ENCODE measurements at regions not wholly inside any gene's neighbourhood (a gene's known extent, or its start where the extent isn't known, plus 50 kb on each side); places are given as distances from the start of the nearest gene placed in this dataset.

DNA sequence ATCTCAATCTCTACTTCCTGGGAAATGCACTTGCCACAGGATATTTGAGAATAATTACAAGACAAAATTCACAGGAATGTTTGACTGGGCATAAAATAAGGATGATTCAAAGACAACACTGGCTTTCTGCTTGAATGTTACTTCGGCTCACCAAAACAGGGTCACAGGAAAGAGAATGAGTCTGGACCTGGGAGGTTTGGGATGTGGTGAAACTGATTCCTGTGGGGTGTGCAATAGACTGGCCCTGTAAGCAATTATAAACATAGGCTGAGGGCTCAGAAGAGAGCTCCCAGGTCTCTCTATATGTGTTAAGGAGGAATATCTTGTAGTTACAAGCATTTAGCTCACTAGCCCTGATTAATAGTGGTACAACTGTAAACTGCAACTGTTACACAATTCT lies 613.9 kb upstream of the CELF2 start:
- no peak for DNase-seq
- no peak overlapping the region for H3K27ac Mint-ChIP-seq (ENCODE audit: unreplicated experiment)
- H3K4me3 Mint-ChIP-seq (ENCODE audit: unreplicated experiment), result no peak overlapping the region
- no peaks in the 10 kb centered on the region for H3K27me3 Mint-ChIP-seq (ENCODE audit: unreplicated experiment)
- TF ChIP-seq, protein P1, sequence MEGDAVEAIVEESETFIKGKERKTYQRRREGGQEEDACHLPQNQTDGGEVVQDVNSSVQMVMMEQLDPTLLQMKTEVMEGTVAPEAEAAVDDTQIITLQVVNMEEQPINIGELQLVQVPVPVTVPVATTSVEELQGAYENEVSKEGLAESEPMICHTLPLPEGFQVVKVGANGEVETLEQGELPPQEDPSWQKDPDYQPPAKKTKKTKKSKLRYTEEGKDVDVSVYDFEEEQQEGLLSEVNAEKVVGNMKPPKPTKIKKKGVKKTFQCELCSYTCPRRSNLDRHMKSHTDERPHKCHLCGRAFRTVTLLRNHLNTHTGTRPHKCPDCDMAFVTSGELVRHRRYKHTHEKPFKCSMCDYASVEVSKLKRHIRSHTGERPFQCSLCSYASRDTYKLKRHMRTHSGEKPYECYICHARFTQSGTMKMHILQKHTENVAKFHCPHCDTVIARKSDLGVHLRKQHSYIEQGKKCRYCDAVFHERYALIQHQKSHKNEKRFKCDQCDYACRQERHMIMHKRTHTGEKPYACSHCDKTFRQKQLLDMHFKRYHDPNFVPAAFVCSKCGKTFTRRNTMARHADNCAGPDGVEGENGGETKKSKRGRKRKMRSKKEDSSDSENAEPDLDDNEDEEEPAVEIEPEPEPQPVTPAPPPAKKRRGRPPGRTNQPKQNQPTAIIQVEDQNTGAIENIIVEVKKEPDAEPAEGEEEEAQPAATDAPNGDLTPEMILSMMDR (IDR thresholded peaks at IDR 0.05; ENCODE audit: partially characterized antibody, unreplicated experiment), result no peak
- H3K4me1 Mint-ChIP-seq (ENCODE audit: low read depth, unreplicated experiment), result no peaks in the 10 kb centered on the region
- no peaks in the 10 kb centered on the region for H3K9me3 Mint-ChIP-seq (ENCODE audit: unreplicated experiment)
- H3K36me3 Mint-ChIP-seq (ENCODE audit: unreplicated experiment), result peaks cover 4% of the 10 kb centered on the region

DNA sequence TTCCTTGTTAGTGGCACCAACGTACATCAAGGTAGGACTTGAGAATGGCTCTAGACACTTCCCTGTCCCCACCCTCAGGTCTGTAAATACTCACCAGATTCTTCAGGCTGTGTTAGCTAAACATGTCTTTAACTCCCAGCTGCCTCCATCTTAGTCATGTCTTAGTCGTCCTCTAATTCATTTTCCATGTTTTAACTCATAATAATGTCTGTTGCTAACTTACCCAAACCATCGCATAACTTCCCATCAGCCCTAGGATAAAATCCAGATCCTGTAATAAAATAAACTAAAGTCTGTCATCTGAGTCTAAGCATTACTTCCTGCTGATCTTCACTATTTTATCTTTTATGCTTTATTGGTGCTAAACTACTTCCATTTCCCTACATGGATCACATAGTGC lies 600.0 kb upstream of the CELF2 start:
- no peaks in the 10 kb centered on the region for H3K27me3 Mint-ChIP-seq (ENCODE audit: unreplicated experiment)
- no peak for DNase-seq
- no peak overlapping the region for H3K4me3 Mint-ChIP-seq (ENCODE audit: unreplicated experiment)
- no peak overlapping the region for H3K27ac Mint-ChIP-seq (ENCODE audit: unreplicated experiment)
- H3K36me3 Mint-ChIP-seq (ENCODE audit: unreplicated experiment), result peaks cover 4% of the 10 kb centered on the region
- H3K4me1 Mint-ChIP-seq (ENCODE audit: low read depth, unreplicated experiment), result no peaks in the 10 kb centered on the region
- TF ChIP-seq, protein P1 (IDR thresholded peaks at IDR 0.05; ENCODE audit: partially characterized antibody, unreplicated experiment), result no peak
- peaks cover 2% of the 10 kb centered on the region for H3K9me3 Mint-ChIP-seq (ENCODE audit: unreplicated experiment)

DNA sequence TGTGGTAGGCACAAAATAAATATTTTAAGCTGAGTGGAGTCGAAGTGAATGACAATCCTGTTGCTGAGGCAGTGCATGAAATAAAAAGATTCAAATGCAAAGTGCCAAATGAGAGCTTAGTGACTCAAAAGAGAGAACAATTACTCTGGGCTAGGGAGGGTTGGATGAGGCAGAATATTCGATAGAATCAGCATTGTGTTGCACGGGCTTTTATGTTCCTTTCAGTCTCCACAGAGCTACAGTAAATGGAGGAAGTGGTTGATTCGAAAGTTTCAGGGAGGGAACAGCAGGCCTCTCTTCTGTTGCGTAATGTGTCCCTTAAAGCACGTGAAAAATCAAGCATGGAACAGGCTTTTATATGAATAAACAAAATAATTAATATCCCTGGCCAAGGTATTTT lies 599.3 kb upstream of the CELF2 start:
- H3K27ac Mint-ChIP-seq (ENCODE audit: unreplicated experiment), result no peak overlapping the region
- TF ChIP-seq, protein P1 (IDR thresholded peaks at IDR 0.05; ENCODE audit: partially characterized antibody, unreplicated experiment), result no peak
- peaks cover 2% of the 10 kb centered on the region for H3K9me3 Mint-ChIP-seq (ENCODE audit: unreplicated experiment)
- H3K4me1 Mint-ChIP-seq (ENCODE audit: low read depth, unreplicated experiment), result no peaks in the 10 kb centered on the region
- peaks cover 4% of the 10 kb centered on the region for H3K36me3 Mint-ChIP-seq (ENCODE audit: unreplicated experiment)
- H3K27me3 Mint-ChIP-seq (ENCODE audit: unreplicated experiment), result no peaks in the 10 kb centered on the region
- no peak overlapping the region for H3K4me3 Mint-ChIP-seq (ENCODE audit: unreplicated experiment)
- DNase-seq, result no peak

DNA sequence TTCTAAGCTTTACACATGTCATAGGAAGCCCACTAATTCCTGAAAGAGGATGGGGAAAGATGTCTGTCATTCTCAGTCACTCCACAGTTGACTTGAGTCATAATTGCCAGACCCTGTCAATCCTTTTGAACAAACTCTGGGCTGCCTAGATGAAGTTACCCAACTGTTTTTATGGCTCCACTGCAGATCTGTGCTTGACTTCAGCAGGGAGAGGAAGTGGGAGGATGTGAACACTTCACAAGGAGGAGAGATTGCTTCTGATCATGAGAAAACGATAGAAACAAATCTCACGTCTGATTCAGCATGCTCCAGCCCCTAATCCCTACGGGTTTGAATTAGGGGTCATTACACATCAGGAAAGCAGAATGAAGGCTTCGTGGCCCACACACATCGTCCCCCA lies 596.6 kb upstream of the CELF2 start:
- DNase-seq, result no peak
- Mint-ChIP-seq H3K27ac (ENCODE audit: unreplicated experiment) (no peak overlapping the region), H3K27me3 (ENCODE audit: unreplicated experiment) (no peaks in the 10 kb centered on the region), H3K4me1 (ENCODE audit: low read depth, unreplicated experiment) (no peaks in the 10 kb centered on the region), H3K36me3 (ENCODE audit: unreplicated experiment) (peaks cover 4% of the 10 kb centered on the region), H3K4me3 (ENCODE audit: unreplicated experiment) (no peak overlapping the region), H3K9me3 (ENCODE audit: unreplicated experiment) (no peaks in the 10 kb centered on the region)
- TF ChIP-seq, protein P1 (IDR thresholded peaks at IDR 0.05; ENCODE audit: partially characterized antibody, unreplicated experiment), result no peak

DNA sequence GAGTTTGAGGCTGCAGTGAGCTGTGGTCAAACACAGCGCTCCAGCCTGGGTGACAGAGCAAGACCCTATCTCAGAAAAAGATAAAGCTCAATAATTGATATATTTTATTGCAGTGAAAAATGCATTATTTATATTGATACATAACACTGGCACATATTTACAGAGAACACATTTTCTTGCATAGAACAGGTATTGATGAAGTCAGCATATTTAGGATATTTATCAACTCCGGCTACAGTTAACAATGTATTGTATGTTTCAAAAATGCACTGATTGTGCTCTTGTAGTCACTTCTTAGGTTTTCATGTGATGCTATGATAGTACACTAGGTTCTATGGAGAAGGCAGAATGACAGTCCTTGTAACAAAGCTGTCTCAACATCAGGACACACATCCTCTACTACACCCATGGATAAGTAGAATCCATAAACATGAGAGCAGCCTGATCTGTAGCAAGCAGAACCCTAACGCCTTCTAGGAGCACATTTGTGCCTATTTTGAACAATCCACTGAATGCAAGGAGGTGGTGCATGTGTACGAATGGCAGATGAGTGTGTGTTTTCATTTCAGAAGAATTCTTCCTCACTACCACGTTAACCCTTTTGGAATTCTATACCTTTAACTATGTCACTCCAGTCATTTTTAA lies 586.1 kb upstream of the CELF2 start:
- TF ChIP-seq, protein P1 (IDR thresholded peaks at IDR 0.05; ENCODE audit: partially characterized antibody, unreplicated experiment), result no peak
- H3K27me3 Mint-ChIP-seq (ENCODE audit: unreplicated experiment), result no peaks in the 10 kb centered on the region
- H3K4me1 Mint-ChIP-seq (ENCODE audit: low read depth, unreplicated experiment), result peaks cover 3% of the 10 kb centered on the region
- no peak overlapping the region for H3K27ac Mint-ChIP-seq (ENCODE audit: unreplicated experiment)
- H3K4me3 Mint-ChIP-seq (ENCODE audit: unreplicated experiment), result no peak overlapping the region
- no peaks in the 10 kb centered on the region for H3K36me3 Mint-ChIP-seq (ENCODE audit: unreplicated experiment)
- DNase-seq, result no peak
- no peaks in the 10 kb centered on the region for H3K9me3 Mint-ChIP-seq (ENCODE audit: unreplicated experiment)
